ENCODE measurements at regions not wholly inside any gene's neighbourhood (a gene's known extent, or its start where the extent isn't known, plus 50 kb on each side); places are given as distances from the start of the nearest gene placed in this dataset.
"Not testable (repeated sequence)": the region's sequence is repeated elsewhere in the genome, so short reads cannot be mapped to it uniquely, and the experiment has no call there.

GRCh38 chr15:25624504-25625177 lies 185.8 kb upstream of the UBE3A start:
- DNase-seq: no peak

GRCh38 chr15:25623708-25624107 lies 184.9 kb upstream of the UBE3A start:
- no peak for DNase-seq

DNA sequence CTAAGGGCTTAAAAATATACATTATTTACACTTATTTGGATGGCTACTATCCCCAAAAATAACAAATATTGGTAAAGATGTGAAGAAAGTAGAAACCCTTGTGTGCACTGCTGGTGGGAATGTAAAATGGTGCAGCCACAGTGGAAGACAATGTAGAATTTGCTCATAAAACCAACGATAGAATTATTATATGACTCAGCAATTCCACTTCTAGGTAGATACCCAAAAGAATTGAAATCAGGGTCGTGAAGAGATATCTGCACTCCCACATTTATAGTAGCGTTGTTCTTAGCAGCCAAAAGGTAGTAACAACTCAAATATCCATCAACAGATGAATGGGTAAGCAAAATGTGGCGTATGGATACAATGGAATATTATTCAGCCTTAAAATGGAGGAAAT lies 181.6 kb upstream of the UBE3A start:
- no peak for DNase-seq

DNA sequence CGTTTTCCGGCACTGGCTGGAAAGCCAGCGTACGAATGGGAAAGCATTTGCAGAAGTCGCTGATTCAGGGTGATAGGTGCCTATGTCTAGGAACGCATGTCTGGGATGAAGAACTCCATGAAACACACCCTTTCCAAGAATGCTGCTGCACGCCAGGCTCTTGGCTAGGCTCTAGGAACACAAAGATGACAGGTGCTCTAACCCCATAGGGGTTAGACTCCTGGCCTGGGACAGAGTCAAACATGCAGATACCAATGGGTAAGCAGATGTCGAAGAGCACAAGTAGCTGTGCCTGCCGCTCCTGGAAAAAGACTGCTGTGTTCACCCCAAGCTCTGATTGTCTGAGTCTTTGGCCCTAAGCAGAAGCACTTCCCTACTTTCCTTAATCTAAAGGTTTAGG lies 180.9 kb upstream of the UBE3A start:
- no peak for DNase-seq

- DNase-seq: no peak
These were observed 180.3 kb upstream of the UBE3A start for GRCh38 chr15:25619076-25619475.

GRCh38 chr15:25618161-25618560 lies 179.3 kb upstream of the UBE3A start:
- DNase-seq: no peak

DNA sequence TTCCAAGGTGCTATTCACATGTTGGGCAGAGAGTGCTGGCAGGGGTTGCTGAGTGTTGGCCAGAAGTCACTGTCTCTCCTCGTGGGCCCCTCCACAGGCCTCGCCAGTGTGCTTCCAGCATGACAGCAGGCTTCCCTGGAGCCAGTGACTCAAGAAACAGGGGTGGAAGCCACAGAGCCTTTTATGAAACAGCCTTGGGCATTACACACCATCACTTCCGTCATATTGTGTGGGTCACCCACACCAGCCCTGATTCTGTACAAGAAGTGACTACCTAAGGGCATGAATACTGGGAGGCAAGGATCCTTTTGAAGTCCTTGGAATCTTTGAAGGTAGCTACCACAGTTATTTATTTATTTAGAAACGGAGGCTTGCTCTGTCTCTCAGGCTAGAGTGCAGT lies 177.6 kb upstream of the UBE3A start:
- DNase-seq: no peak

GRCh38 chr15:25613134-25613533 lies 174.3 kb upstream of the UBE3A start:
- DNase-seq: no peak

- DNase-seq: no peak
These were observed 172.8 kb upstream of the UBE3A start for GRCh38 chr15:25611603-25612002.

GRCh38 chr15:25609371-25609770 lies 170.5 kb upstream of the UBE3A start:
- no peak for DNase-seq

DNA sequence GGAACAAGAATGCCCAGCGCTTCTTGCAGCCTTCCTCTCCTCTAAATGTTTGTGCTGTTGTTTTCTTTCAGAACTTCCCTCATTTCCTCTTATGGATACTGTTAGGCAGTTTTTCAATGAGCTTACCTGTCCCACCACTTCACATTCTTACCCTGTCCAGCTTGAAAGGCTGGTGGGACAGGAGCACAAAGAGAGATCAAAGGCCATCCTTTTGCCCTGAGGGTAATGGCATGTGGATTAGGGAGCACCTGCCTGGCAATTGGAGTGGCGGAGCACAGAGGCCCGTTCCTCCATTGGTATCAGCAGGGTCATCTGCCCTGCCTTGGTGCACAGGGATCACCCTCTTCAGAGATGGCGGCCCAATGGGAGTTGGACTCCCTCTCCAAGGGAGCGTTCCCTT lies 170.1 kb upstream of the UBE3A start:
- DNase-seq: no peak

DNA sequence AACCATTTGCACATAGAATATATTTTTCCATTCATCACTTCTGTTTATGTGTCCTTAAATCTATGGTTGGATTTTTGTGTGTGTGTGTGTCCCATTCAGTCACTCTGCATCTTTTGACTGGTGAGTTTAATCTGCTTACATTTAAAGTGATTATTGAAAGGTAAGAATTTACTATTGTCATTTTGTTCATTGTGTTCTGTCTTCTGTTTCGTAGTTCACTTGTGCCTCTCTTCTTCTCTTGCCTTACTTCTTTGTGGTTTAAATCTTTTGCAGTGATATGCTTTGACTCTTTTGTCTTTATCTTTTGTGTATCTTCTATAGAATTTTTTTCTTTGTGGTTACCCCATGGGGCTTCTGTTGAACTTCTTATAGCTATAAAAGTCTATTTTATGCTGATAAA lies 166.3 kb upstream of the UBE3A start:
- no peak for DNase-seq

GRCh38 chr15:25600751-25601150 lies 161.9 kb upstream of the UBE3A start:
- DNase-seq: no peak

DNA sequence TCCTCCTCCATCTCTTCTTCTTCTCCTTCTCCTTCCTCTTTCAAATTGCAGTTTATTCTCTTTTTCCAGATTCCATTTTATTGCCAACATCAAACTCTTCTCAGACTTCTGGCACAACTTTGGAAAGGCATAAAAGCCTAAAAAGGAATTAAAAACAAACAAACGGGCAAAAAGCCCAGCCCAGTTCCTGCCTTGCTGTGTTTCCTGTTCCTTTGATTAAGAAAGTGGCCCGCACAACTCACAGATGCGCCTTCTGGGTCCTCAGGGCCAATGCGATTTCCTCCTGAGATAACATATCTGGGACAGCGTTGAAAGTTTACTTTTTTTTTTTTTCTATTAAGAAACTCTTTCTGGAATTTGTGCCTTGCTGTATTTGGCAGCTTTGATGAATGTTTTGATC lies 158.7 kb upstream of the UBE3A start:
- DNase-seq: no peak

DNA sequence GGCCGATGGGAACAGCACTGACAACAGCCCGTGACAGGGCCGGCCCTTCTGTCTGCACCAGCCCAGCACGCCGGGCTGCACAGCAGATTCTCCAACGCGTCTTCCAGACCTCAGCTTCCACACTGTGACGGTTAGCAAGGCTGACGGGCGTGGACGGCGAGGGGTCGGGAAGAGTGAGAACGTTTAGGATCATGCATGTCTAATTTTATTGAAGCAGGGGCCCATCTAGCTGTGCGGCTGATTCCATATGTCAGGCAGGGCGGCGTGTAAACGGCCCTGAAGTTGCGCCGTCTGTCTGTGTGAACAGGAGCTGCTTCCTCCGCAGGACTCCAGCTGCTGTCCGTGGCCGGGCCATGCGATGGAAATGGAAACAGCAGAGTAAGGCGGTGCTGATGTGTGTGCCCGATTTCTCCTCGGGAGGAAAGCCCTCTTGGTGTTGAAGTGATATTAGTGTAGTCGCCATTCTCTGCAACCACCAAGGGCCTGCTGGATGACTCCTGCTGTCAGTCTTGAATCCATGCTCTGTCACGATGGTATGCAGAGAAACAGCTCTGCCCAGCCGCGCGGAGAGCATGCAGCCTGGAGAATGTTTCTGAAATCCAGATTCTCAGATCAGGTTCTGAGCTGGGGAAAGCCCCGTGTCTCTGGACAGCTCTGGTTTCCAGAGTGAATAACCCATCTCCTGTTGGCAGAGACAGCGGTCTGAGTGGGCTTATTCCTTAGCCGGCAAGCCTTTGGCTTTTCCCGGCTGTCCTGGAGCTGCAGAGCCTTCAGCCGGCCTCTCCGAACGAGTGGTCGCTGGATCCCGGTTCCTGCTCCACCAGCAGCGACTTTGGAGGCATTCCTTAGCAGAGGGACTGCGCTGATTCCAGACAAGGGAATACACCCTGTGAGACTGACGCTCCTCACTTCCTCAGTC lies 158.1 kb upstream of the UBE3A start:
- DNase-seq: no peak

DNA sequence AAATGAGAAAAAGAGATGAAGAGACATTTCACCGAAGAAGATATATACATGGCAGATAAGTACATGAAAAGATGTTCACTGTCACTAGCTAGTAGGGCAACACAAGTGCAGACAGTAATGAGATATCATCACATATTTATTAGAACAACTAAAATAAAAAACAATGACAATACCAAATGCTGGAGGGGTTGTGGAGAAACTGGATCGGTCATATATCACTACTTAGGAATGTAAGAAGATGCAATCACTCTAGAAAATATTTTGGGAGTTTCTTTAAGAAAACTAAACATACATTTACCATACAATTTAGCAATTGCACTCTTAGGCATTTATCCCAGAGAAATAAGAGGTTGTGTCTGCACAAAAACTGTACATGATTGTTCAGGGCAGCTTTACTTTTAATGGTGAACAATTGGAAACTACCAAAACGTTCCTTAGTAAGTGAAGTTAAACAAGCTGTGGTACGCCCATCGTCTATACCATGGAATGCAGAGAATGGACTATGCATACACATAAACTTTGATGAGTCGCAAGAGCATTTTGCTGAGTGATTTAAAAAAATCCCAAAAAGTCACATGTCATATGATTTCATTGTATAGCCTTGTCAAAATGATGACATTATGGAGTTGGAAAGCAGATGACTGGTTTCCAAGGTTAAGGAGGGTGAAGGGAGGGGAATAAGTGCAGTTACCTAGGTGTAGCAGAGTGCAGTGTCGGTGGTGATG lies 149.0 kb upstream of the UBE3A start:
- DNase-seq: no peak

DNA sequence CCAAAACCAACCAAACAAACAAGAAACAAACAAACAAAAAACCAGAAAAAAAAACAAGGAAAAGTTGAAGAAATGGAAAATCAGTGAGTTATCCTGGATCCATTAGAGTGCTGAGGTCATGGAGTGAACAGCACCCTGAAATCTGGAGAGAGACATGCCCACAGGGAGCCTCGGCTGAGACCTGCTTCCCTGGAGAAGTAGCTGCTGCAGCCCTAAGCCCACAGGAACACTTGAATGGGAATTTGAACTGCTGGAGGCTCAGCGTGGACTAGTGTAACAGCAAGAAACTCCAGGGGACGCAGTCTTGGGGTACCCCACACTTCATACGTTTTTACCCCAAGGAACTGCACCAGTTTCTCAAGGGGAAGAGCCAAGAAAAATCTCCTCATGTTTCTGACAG lies 144.1 kb upstream of the UBE3A start:
- no peak for DNase-seq

DNA sequence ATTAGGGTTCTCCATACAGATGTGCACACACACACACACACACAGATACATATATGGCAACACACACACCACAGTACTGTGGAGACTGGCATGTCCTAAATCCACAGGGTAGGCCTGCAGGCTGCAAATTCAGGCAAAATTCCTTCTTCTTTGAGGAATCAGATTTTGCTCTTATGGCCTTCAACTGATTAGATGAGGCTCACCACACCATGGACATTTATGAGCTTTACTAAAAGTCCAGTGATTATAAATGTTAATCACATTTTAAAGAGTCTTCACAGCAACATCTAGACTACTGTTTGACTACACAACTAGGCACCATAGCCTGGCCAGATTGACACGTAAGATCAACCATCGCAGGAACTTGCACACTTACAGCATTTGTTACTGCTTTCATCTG lies 140.3 kb upstream of the UBE3A start:
- no peak for DNase-seq

DNA sequence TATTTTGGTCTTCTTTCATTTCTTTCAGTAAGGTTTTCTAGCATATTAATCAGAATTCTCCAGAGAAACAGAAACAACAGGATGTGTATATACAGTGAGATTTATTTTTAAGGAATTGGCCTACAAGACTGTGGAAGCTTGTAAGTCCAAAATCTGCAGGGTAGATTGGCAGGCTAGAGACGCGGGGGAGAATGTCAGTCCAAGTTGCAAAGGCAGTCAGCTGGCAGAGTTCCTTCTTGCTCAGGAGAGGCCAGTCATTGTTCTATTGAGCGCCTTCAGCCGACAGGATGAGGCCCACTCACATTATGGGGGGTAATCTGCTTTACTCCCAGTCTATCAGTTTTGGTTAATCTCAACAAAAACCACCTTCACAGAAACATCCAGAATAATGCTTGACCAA lies 133.4 kb upstream of the UBE3A start:
- no peak for DNase-seq

DNA sequence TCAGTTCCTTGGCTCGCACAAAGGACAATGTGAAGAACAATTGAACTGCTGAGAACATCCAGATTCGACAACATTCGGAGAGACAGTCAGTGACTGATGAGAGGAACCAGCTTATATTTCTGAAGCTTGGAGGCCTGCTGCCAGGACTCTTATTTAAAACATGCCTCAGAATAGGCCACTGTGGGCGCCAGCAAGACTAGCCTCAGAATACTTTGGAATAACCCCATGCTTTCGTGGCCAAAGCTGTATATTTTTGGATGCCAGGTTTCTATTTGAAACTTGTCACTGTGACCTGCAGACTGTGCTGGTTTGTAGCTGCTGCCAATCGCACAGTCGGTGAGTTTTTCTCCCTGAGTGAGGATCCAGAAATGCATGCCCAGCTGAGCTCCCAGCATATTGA lies 129.9 kb upstream of the UBE3A start:
- DNase-seq: no peak

- not testable (repeated sequence) for DNase-seq
These were observed 127.7 kb upstream of the UBE3A start for GRCh38 chr15:25566545-25566944.

- DNase-seq: no peak
These were observed 126.8 kb upstream of the UBE3A start for GRCh38 chr15:25565470-25566264.

DNA sequence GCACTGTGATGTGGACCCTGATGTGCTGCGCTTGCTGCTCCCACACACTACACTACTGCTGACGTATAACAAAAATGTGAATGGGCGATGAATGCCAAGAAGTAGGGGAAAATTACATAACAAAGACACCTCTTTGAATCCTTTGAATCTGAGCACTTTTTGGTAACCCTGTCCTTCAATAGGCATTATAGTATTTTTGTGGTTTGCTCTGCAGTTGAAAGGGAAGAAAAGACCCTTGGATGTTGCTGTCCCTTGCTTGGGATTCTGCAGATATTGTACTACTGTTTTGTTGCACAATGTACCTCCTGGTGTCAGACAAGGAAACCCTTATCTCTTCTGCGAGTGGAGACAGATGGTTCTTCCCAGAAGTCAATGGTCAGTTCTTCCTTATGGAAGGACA lies 124.8 kb upstream of the UBE3A start:
- DNase-seq: no peak

All from inflammatory macrophage treated with lipopolysaccharide for 4 hours (primary cell).